A172 (cell line): ENCODE measurements at regions not wholly inside any gene's neighbourhood (a gene's known extent, or its start where the extent isn't known, plus 50 kb on each side); places are given as distances from the start of the nearest gene placed in this dataset.

Source experiments
- DNase-seq: peaks from one replicate; pipeline ENCODE4 v3.0.0-alpha.2; 2015; ENCODE audit warnings: low spot score

GRCh38 chr6:56767892-56768531 is 125.3 kb upstream of the DST start:
- no peak for DNase-seq

DNA sequence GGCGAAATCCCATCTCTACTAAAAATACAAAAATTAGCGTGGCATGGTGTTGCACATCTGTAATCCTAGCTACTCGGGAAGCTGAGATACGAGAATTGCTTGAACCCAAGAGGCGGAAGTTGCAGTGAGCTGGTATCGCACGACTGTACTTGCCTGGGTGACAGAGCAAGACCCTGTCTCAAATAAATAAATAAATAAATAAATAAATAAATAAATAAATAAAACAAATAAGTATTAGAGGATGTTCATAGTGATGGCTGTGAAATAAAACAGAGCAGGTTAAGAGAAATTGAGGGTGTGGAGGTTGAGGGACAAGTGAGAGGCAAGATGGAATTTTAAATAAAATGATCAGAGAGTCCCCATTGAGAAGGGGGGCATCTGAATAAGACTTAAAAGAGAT is 124.7 kb upstream of the DST start:
- no peak for DNase-seq

DNA sequence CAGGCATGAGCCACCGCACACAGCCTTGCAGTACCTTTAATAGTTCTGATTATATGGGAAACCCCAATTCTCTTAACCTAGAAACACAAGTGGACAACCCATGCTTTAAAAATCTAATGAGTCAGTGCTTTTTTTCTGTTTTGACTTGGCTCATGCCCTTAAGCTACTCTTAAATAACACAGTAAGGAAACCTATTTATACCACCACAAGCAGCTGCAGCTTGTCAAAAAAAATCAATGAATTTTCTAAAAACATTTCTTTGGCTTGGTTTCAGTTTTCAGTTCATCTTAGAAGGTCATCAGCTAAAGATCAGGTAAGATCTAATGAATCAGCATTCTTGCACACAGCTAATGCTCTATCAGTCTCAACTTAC is 124.1 kb upstream of the DST start:
- DNase-seq: no peak

GRCh38 chr6:56766139-56766805 is 123.6 kb upstream of the DST start:
- DNase-seq: no peak

GRCh38 chr6:56765494-56765893 is 122.8 kb upstream of the DST start:
- no peak for DNase-seq

GRCh38 chr6:56764081-56764566 is 121.4 kb upstream of the DST start:
- DNase-seq: no peak

GRCh38 chr6:56761651-56762050 is 119.0 kb upstream of the DST start:
- DNase-seq: no peak

- DNase-seq: no peak
These were observed 118.2 kb upstream of the DST start for GRCh38 chr6:56760842-56761241.

- no peak for DNase-seq
These were observed 116.8 kb upstream of the DST start for GRCh38 chr6:56759521-56759920.

DNA sequence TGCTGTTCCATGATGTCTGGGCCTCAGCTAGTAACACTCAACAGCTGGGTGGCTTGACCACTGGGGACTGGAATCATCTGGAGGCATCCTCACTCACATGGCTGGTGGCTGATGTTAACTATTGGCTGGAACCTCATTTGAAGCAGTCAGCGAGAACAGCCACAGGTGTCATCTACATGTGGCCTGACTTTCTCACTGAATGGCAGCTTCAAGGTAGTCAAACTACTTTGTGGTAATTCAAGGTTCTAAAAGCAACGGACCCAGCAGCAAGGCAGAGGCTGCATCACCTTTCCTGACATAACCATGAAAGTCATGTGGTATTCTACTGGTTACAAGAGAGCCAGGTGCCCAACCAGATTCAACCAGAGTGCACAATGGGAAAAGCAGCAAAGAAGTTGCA is 115.9 kb upstream of the DST start:
- no peak for DNase-seq

GRCh38 chr6:56758120-56758519 is 115.4 kb upstream of the DST start:
- DNase-seq: no peak

- DNase-seq: peak; percentile 37
These were observed 114.9 kb upstream of the DST start for GRCh38 chr6:56757588-56757984.

- no peak for DNase-seq
These were observed 114.3 kb upstream of the DST start for GRCh38 chr6:56756791-56757587.

- no peak for DNase-seq
These were observed 113.6 kb upstream of the DST start for GRCh38 chr6:56756219-56756789.

GRCh38 chr6:56755040-56755439 is 112.4 kb upstream of the DST start:
- DNase-seq: no peak

- no peak for DNase-seq
These were observed 111.1 kb upstream of the DST start for GRCh38 chr6:56753811-56754210.

DNA sequence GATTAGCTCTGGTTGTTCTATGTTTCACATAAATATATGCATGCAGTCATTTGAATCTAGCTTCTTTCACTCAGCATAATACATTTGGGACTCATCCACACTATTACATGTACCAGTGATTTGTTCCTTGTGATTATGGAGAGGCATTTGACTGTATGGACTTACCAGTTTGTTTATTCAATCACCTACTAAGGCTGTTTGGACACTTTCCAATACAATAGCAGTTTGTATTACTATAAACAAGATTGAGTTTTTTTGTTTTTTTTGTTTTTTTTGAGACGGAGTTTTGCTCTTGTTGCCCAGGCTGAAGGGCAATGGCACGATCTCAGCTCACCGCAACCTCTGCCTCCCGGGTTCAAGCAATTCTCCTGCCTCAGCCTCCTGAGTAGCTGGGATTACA is 109.8 kb upstream of the DST start:
- no peak for DNase-seq

DNA sequence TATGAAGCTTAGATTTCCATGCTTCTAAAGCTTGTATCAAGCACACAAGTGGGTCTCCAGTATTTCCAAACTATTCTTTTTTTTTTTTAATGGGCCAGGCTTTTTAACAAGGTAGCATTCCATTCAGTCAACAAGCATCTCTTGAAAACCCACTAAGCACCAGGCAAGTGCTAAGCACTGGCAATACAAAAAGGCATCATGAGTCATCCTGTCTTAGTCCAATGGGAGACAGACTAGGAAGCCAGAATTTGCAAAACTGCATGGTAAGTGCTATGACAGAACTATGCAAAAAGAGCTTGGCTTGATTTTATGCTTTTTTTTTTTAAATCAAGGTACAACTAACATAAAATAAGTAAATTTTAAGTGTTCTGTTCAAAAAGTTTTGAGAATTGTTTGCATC is 109.3 kb upstream of the DST start:
- peak; percentile 79 for DNase-seq

GRCh38 chr6:56751604-56752003 is 108.9 kb upstream of the DST start:
- no peak for DNase-seq

- no peak for DNase-seq
These were observed 108.0 kb upstream of the DST start for GRCh38 chr6:56750686-56751085.

- peak; percentile 88 for DNase-seq
These were observed 107.0 kb upstream of the DST start for GRCh38 chr6:56749632-56750151.

- DNase-seq: no peak
These were observed 104.2 kb upstream of the DST start for GRCh38 chr6:56746767-56747504.
